Parathyroid adenoma (tissue), 2 donors: ENCODE measurements at regions not wholly inside any gene's neighbourhood (a gene's known extent, or its start where the extent isn't known, plus 50 kb on each side); places are given as distances from the start of the nearest gene placed in this dataset.

ENCODE experiments used
- H2AFZ ChIP-seq: fragments of 300-600 bp; sonication (generic); one replicate; pipeline ENCODE4 v1.7.0; 2017; ENCODE audit warnings: antibody characterized with exemption, mild to moderate bottlenecking
- H3K27ac ChIP-seq: fragments of 300-600 bp; sonication (generic); one replicate; pipeline ENCODE4 v1.7.0; 2017
- H3K27me3 ChIP-seq: fragments of 300-600 bp; sonication (generic); one replicate; pipeline ENCODE4 v1.7.0; 2017; ENCODE audit warnings: low read length; ENCODE audit not compliant: control insufficient read depth, insufficient read depth
- H3K36me3 ChIP-seq: fragments of 300-600 bp; sonication (generic); one replicate; pipeline ENCODE4 v1.7.0; 2017; ENCODE audit warnings: low read length; ENCODE audit not compliant: control insufficient read depth, insufficient read depth
- H3K4me1 ChIP-seq: fragments of 300-600 bp; sonication (generic); one replicate; pipeline ENCODE4 v1.7.0; 2017; ENCODE audit warnings: control low read depth
- H3K4me2 ChIP-seq: fragments of 300-600 bp; sonication (generic); one replicate; pipeline ENCODE4 v1.7.0; 2017; ENCODE audit warnings: low read length
- H3K4me3 ChIP-seq: fragments of 300-600 bp; sonication (generic); one replicate; pipeline ENCODE4 v1.7.0; 2017; ENCODE audit warnings: low read depth, low read length
- H3K79me2 ChIP-seq: fragments of 300-600 bp; sonication (generic); one replicate; pipeline ENCODE4 v1.7.0; 2017; ENCODE audit warnings: control low read depth
- H3K9ac ChIP-seq: fragments of 300-600 bp; sonication (generic); one replicate; pipeline ENCODE4 v1.7.0; 2017; ENCODE audit warnings: mild to moderate bottlenecking
- H3K9me3 ChIP-seq: fragments of 300-600 bp; sonication (generic); one replicate; pipeline ENCODE4 v1.7.0; 2017; ENCODE audit warnings: low read length; ENCODE audit not compliant: control insufficient read depth
- TF ChIP-seq, protein P1 (sequence below): fragments of 300-600 bp; sonication (generic); IDR thresholded peaks from one replicate; pipeline ENCODE4 v1.7.0; 2017; ENCODE audit warnings: antibody characterized with exemption, mild to moderate bottlenecking
- donor health status: primary hyperparathyroidism.

GRCh38 chr1:25113086-25113485 lies 119.2 kb downstream of the SYF2 start:
- no peak overlapping the region for H3K4me2 ChIP-seq
- no peak overlapping the region for H2AFZ ChIP-seq
- H3K27ac ChIP-seq = no peak overlapping the region
- H3K79me2 ChIP-seq = no peaks in the 10 kb centered on the region
- H3K9ac ChIP-seq = no peak overlapping the region
- H3K27me3 ChIP-seq = no peaks in the 10 kb centered on the region
- H3K9me3 ChIP-seq = no peaks in the 10 kb centered on the region
- H3K4me1 ChIP-seq = no peaks in the 10 kb centered on the region
- no peaks in the 10 kb centered on the region for H3K36me3 ChIP-seq
- H3K4me3 ChIP-seq = no peak overlapping the region
- TF ChIP-seq, protein P1, sequence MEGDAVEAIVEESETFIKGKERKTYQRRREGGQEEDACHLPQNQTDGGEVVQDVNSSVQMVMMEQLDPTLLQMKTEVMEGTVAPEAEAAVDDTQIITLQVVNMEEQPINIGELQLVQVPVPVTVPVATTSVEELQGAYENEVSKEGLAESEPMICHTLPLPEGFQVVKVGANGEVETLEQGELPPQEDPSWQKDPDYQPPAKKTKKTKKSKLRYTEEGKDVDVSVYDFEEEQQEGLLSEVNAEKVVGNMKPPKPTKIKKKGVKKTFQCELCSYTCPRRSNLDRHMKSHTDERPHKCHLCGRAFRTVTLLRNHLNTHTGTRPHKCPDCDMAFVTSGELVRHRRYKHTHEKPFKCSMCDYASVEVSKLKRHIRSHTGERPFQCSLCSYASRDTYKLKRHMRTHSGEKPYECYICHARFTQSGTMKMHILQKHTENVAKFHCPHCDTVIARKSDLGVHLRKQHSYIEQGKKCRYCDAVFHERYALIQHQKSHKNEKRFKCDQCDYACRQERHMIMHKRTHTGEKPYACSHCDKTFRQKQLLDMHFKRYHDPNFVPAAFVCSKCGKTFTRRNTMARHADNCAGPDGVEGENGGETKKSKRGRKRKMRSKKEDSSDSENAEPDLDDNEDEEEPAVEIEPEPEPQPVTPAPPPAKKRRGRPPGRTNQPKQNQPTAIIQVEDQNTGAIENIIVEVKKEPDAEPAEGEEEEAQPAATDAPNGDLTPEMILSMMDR = no peak

GRCh38 chr1:25112400-25112799 lies 119.9 kb downstream of the SYF2 start:
- Histone ChIP-seq H3K79me2 (no peaks in the 10 kb centered on the region), H3K4me3 (no peak overlapping the region), H3K9me3 (no peaks in the 10 kb centered on the region), H3K9ac (no peak overlapping the region), H3K27ac (no peak overlapping the region), H3K4me1 (no peaks in the 10 kb centered on the region), H2AFZ (no peak overlapping the region), H3K4me2 (no peak overlapping the region), H3K27me3 (no peaks in the 10 kb centered on the region), H3K36me3 (no peaks in the 10 kb centered on the region)
- TF ChIP-seq, protein P1 = no peak

DNA sequence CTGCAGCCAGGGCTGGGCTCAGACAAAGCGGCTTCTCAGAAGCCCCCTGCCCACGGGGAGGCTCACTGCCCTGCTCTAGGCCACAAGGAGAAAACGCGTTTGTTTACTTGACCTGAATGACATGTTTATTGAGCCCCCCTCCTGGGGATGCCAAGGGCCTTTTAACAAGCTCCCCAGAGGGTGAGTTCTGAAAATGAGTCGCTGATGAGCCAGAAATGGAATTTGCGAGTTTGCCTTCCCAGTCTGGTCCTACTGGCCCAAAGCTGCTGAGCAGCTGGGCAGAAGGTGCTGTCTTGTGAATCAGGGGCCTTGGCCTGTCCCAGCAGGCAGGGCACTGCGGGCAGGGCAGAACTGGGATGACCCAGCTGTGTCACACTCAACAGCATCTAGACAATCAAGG lies 120.6 kb downstream of the SYF2 start:
- TF ChIP-seq, protein P1 = no peak
- Histone ChIP-seq H3K4me3 (no peak overlapping the region), H3K4me2 (no peak overlapping the region), H3K4me1 (no peaks in the 10 kb centered on the region), H3K27me3 (no peaks in the 10 kb centered on the region), H3K27ac (no peak overlapping the region), H3K9me3 (no peaks in the 10 kb centered on the region), H3K36me3 (no peaks in the 10 kb centered on the region), H3K9ac (no peak overlapping the region), H3K79me2 (no peaks in the 10 kb centered on the region), H2AFZ (no peak overlapping the region)

GRCh38 chr1:25110485-25110884 lies 121.8 kb downstream of the SYF2 start:
- TF ChIP-seq, protein P1 = no peak
- Histone ChIP-seq H3K4me1 (no peaks in the 10 kb centered on the region), H3K27ac (no peak overlapping the region), H3K79me2 (no peaks in the 10 kb centered on the region), H3K27me3 (peaks cover 4% of the 10 kb centered on the region), H3K4me2 (no peak overlapping the region), H3K9me3 (no peaks in the 10 kb centered on the region), H3K9ac (no peak overlapping the region), H3K4me3 (no peak overlapping the region), H2AFZ (no peak overlapping the region), H3K36me3 (no peaks in the 10 kb centered on the region)

- no peak overlapping the region for H3K9ac ChIP-seq
Measured at GRCh38 chr1:25110036-25110435, 122.3 kb downstream of the SYF2 start.

More at GRCh38 chr1:25110036-25110435, 122.3 kb downstream of the SYF2 start:
- Histone ChIP-seq H2AFZ (no peak overlapping the region), H3K4me1 (no peaks in the 10 kb centered on the region), H3K27ac (no peak overlapping the region), H3K9me3 (no peaks in the 10 kb centered on the region), H3K4me3 (no peak overlapping the region), H3K36me3 (no peaks in the 10 kb centered on the region), H3K27me3 (peaks cover 4% of the 10 kb centered on the region), H3K79me2 (no peaks in the 10 kb centered on the region), H3K4me2 (no peak overlapping the region)
- TF ChIP-seq, protein P1 = no peak
